ENCODE measurements at regions not wholly inside any gene's neighbourhood (a gene's known extent, or its start where the extent isn't known, plus 50 kb on each side); places are given as distances from the start of the nearest gene placed in this dataset.

DNA sequence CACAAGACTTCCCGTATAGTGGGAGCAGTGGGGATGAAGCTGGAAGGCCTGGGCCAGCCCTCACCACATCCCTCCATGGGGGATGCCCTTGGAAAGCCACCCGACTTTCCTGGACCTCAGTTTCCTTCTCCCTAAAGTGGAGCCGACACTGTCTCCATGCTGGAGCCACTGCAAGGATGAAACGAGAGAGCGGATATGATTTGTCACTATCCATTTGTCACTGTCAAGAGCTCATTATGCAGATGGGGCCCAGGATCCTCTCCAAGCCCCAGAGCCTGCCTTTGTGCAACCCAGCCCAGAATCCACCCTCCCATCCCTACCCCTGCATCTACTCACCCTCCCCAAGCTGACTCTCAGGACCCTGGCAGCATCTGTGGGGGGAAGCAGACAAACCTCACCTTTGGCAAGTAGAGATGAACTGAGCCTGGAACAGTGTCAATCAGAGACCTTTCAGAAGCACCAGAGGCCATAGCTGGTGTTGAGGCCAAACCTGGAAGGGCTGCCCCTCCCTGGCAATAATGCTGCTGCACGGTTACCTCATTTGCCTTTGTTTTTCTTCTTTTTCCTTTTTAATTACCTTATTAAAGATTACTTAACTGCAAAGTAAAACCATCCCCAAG is 287.7 kb upstream of the RTL1 start:
- DNase-seq (ENCODE audit: low read depth in 2 of 2, low spot score in 1 of 2), result no peak

DNA sequence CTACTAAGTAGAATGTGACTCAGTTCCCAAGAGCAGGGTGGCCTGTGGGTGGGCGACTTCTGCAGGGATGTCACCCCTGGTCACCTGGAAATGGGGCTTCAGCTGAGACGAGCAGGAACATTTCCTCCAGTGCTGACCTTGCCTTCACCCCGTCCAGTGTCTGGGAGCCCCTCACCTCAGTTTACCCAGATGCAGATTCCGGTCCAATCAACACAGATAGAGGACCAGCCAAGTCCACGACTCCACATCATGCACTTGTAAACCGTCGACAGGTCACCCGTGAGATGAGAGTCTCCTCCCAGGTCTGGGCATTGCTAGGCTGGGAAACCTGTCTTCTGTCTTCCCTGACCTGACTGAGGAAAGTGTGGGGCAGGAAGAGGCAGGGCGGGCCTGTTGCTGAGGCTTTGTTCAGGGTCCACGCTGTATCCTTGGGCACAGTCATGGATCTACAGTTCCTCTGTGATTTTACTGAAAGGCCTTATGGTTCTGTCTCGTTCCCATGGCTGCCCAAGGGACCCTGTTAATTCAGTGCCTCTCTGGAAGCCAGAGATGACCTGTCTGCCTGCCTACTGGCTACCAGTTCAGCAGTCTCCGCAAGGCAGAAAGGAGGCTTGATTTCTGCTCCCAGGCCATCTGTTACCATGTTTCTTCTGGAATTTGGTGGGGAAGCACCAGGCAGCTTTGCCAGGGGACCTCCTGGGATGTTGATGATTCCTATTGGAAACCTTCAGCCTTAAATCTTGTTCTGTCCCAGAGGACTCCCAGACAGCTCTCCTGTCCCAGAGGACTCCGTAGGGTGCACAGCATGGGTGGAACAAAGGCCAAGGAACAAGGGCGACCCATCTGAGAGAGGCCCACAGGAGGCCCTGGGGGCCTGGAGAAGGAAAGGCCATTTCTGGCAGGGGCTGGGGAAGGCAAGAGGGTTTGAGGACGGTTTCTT is 288.5 kb upstream of the RTL1 start:
- no peak for DNase-seq (ENCODE audit: low read depth in 2 of 2, low spot score in 1 of 2)

DNA sequence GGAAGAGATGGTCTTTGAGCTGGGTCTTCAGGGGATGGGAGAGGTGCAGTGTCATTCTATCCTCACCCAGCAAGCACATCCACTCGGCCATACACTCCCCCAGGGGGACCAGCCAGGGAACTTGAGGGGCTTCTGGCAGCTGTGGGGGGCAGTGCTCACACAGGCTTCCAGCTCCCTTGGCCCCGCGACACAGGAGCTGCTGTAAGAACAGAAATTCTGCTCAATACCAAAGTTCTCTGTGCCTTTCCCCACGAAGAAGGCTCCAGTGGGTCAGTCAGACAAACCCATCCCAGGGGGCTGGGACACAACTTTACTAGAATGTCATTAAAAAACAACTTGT is 289.1 kb upstream of the RTL1 start:
- no peak for DNase-seq (ENCODE audit: low read depth in 2 of 2, low spot score in 1 of 2)

DNA sequence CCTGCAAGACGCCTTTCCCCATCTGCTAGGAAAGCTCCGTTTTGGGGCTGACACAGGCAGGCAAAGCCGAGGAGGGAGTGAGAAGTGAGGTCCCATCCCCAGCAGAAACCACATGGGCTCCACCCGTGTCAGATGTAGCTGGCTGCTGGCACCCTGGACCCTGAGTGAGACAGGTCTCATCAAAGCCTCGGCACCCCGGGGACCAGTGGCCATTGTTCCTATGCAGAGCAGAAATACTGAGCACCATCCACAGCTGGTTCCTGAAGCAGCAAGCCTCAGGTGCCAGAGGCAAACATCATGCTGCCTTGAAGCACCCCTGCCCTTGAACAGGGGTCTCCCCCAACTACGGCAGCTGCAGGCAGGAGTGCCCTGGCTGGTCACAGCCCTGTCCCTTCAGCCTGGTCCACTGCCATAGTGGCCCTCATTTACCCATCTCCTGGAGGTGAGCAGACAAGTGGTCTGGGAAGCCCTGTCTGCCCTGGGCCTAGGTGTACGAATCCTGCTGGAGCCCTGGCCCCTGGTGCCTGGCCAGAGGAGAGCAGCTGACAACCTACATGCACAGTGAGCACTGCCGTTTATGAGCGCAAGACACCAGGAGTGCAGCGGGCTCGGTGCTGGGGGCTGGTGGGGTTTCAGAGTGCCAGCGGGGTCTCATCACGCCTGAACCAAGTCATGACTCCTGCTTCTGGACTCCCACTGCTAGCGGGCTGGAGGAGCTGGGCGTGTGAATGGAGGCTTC is 289.8 kb upstream of the RTL1 start:
- no peak for DNase-seq (ENCODE audit: low read depth in 2 of 2, low spot score in 1 of 2)

DNA sequence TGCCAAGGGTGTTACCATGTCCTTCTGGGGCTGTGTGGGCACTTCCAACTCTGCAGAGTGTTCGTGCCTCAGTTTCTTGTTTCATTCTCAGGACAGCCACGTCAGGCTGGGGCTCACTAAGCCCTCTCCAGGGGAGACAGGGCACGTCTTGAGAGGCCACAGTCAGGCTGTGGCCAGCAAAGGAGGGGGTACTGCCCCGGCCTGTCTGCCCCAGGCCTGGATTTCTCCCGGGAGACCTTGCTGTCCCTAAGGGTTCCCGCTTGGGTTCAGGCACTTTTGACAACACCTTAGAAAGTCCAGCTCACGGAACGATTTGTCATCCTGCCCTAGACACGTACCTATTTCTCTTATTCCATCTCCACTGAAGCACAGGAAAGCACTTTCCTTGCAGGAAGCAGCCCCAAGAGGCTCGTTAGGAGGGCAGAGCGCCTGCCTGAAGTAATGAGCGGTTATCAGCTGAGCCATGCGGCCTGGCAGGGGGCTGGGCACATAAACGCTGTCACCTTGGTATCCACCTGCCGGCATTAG is 290.4 kb upstream of the RTL1 start:
- DNase-seq (ENCODE audit: low read depth in 2 of 2, low spot score in 1 of 2), result no peak

DNA sequence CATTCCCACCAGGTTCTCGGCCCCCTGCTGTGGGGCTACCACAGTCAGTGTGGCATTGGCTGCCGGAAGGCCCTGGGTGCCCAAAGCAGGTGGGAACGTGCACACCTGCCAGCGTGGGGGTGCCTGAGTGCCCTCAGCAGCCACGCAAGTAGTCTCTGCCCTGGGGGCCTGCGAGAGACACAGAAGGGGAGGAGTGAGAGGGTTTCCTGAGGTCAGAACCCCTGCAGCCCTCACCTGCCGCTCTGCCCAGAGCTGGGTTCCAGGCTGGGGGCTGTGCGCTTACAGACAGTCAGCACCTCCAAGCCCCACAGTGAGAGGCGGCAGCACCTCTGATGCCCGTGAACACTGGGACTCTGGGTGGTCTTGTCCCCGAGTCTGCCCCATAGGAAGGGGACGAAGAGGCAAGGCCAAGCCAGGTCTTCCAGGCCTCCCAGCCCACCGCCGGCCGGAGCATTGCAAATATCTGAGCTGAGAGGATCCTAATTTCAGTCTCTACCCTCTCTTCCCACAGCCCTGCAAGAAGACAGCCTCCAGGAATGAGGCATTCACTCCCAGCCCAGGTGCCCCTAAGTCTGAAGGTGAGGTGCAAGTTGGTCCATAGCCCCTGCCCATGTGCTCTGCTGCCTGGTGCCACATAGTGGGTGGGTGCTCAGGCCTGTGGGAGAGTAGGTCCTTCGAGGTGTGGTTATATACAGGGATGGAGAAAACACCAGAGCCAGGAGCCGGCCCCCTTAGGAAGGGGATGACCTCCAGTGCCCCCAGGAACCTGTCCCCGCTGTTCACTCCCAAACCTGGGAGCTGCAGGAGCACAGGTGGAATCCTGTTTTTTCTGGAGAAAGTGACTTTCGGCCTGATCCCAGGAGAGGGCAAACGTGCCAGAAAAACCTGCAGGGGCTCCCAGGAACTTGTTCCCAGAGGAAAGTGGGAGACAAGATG is 291.1 kb upstream of the RTL1 start:
- DNase-seq (ENCODE audit: low read depth in 2 of 2, low spot score in 1 of 2), result no peak

DNA sequence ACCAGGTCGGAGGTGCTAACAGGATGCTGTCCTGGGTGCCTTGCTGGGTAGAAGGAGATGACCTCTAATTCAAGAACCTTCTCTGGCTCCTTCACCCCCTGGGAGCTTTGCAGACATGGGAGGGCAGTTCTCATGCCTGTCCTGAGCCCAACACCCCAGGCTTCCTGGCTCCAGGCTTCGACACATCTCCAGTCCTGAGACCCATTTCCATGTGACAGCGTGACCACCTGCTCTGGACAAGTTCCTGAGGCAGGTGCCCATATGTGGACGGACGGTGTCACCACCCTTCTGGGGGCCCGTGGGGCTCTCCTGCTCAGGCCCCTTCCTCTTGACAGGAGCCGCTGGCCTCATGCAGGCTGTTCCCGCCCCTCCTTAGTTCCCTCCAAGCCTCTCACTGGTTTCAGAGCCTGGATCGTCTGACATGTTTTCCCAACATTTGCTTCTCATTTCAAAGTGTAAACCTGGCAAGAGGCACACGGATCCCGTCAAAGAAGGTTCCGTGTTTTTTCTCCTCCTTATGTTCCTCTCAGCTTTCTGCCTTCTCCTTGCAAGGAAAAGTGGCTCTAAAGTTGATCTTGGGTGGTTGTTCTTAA is 291.9 kb upstream of the RTL1 start:
- DNase-seq (ENCODE audit: low read depth in 2 of 2, low spot score in 1 of 2), result no peak

DNA sequence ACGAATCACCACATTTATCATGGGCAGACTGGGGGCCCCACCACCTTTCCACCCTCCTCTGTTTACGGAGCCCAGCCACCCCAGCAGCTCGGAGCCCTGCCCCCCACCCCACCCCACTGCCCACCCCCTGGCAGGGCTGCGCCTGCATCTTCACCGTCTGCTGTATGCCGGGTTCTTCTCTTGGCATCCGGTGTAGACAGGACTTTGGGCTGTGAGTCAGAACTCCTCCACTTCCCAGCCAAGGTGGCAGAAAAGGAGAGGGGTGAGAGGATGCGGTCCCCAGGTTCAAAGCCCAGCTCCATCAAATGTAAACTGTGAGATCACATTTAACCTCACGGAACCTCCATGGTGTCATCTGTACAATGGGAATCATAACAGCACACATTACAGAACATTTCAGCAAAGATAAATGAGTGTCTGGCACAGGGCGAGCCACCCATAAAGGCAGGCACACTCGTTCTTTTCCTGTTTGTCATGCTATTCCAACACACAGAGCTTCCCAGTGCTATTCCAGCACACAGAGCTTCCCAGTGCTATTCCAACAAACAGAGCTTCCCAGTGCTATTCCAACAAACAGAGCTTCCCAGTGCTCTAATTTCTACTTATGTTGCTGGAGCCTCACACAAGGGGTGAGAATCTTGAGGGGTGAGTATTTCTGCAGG is 292.7 kb upstream of the RTL1 start:
- no peak for DNase-seq (ENCODE audit: low read depth in 2 of 2, low spot score in 1 of 2)

DNA sequence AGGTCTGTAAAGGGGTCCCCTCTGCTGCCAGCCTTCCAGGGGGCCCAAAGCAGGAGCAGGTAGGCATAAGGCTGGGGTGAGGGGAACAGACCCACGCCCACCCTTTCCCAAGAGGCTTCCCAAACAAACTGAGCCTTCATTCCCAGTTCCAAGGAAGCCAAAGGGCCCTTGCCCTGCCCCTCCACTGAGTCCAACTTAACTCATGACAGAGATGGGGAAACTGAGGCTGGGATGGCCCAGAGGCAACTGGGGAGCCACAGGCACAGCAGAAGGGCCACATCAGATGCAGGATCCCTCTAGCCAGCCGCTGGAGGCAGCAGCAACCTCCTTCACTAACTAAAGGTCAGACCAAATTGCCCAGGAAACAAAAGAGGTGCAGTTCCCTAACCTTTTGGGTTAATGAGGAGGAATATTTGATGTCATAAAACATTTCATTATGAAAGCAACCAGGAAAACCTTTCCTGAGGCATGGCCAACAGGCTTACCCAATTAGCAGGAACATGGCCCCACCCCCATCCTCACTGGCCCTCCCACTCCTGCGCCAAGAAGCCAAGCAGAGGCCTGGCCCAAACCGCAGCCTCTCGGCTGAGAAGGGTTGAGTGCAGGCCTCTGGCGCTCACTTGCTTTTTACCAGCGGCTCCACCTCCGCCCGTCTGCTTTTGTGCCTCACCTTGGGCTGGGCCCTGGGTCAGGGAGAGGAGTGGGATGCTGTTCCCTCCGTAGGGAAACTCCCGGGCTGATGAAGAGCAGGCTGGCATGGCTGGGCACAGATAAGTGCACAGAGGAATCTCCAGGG is 293.5 kb upstream of the RTL1 start:
- DNase-seq (ENCODE audit: low read depth in 2 of 2, low spot score in 1 of 2), result no peak

DNA sequence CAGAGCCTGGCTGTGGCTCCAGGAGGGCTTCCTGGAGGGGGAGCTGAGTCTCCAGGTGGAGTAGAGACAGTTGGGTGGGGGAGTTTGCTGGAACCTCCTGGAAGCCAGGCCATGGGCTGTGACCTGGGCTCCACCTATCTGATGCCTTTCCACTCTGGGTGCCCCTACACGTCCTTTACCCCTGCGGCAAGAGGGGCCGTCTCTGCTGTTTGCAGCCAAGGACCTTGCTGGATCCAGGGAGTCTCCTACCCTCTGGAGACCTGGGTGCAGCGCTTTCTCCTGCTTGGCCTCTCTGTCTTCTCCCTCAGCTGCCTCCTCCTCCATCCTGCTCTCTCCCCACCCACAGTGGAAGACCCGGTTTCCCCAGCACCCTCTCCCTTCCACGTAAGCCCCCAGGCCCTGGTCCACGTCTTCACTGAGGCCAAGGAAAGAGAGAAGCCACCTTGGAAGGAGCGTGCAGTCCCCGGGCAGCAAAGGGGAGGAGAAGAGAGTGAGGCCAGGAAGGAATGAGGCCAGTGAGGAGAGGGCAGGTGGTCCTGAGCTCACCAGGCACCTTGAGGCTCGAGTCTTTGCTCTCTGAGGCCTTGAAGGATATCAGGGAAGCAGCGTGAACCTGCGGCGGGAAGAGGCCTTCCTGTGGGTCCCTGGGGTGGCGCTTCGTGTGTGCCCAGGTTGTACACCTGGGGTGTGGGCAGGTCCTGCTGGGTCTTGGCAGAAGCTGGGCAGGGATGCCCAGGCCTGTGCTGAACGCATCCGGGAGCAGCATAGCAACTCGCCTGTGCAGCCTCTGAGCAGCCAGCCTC is 294.3 kb upstream of the RTL1 start:
- DNase-seq (ENCODE audit: low read depth in 2 of 2, low spot score in 1 of 2), result no peak

DNA sequence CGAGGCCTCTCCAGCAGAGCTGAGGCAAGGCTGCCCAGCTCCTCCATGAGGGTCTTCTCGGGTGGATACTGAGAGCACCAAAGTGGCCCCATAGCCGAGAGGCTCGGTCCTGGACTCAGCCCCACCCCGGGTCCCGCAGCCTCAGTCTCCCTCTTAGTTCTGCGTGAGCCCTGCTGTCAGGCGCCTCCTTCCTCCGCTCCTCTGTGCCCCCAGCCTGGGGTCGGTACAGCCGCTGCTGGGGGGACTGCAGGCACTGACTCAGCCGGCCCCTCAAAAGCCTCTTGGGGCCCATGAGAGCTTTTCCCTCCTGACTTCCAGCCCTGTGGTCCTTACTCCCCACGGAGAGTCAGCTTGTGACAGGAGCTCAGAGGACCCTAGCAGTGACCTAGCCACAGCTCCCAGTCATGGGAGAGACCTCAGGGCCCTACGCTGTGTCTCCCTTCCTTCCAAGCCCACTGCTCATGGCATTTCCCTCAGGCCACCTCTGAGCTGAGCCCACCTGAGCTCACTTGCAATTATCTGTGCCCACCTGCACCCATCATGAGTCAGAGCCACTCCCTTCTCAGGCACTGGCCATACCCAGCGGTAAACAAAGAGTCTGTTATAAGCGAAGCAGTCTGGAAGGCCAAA is 295.0 kb upstream of the RTL1 start:
- no peak for DNase-seq (ENCODE audit: low read depth in 2 of 2, low spot score in 1 of 2)

DNA sequence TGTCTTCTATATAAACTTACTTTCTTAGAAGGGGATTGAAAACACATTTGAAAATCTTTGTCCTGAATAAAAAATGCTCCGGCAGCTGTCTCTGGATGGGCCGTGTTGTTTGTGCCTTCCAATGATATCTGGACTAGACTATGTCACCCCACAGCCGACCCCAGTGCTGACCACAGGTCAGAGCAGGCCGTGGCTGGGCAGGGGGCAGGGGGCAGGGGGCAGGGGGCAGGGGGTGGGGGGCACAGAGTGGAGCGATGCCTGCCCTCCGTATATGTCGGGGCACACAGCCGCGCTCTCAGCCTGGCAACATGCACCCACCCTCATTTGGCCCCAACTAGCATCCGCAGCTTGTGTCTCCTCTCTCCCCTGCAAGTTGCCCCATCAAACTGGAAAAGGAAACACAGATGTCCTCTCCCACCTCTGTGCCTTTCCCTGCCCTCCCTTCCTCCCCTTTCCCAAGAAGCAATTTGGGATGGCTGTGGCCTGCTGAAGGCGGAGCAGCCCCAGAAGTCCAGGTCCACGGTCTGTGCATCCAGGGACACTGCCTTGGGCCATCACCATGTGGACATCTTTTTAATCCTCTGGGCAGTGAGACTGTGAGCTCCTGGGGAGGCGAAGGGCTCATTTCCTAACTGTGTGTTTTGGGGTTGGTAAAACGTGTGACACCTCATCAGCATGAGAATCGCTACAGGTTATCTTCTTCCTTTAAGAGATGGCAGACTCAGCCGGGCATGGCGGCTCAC is 295.7 kb upstream of the RTL1 start:
- no peak for DNase-seq (ENCODE audit: low read depth in 2 of 2, low spot score in 1 of 2)

DNA sequence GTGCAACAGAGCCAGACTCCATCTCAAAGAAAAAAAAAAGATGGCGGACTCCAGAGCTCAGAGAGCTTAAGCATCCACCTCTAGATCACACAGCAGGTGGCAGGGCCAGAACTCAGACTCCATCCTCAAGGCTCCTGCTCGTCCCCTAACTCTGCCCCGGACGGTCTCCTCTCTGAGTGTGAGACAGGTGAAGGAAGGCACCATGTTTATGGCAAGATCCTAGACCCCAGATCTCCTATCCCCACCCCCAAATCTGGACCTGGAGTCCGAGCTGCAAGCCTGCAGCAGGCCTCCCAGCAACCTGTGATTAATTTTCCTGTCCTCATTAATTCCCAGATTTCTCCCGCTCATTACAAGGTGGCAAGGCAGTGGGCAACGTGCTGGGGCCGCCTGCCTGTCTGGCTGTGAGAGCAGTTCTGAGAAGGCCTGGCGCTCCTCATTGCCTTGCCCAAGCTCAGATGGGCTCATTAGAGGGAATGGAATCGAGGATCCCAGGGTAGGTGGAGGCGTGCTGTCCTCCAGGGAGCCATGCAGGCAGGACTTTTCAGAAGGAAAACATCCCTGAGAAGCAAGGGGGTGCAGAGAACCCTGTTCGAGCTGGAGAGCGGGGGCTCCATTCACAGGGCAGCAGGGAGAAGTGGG is 296.6 kb upstream of the RTL1 start:
- no peak for DNase-seq (ENCODE audit: low read depth in 2 of 2, low spot score in 1 of 2)

DNA sequence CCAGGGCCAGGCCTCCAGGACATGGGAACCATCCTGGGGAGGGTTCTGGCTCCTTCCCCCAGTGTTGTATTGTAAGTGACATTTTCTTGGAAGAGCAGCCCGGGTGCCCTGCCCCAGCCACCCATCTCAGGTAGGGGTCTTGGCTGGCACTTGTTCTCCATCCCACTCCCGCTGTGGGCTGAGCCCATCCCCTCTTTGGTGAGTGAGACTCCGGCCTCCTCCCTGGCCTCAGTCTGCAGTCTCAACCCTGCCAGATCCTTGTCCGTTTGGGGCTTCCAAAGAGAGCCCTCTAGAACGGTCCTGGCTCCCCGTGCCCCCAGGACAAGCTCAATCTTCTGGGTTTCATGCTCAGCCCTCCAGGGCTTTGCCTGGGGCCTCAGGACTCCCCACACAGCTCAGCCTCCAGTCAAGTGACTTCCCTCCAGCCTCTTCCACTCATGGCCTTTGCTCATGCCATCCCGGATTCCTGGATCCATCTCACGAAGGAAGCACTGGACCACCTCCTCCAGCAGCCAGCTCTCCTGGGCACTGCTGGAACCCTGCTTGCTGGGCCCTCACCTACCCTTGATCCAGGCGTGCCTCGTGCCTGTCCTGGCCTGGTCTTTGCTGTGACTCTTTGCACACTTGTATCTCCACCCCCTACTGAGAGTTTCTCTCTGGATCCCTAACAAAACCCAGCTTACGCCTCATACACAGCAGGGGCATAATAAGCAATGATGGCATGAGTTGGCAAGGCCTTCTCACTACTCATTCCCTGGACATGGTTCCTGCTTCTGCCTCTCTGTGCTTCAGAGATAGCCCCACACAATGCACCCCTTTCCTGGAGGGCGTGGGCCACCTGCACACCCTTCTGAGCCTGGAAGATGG is 297.4 kb upstream of the RTL1 start:
- no peak for DNase-seq (ENCODE audit: low read depth in 2 of 2, low spot score in 1 of 2)

DNA sequence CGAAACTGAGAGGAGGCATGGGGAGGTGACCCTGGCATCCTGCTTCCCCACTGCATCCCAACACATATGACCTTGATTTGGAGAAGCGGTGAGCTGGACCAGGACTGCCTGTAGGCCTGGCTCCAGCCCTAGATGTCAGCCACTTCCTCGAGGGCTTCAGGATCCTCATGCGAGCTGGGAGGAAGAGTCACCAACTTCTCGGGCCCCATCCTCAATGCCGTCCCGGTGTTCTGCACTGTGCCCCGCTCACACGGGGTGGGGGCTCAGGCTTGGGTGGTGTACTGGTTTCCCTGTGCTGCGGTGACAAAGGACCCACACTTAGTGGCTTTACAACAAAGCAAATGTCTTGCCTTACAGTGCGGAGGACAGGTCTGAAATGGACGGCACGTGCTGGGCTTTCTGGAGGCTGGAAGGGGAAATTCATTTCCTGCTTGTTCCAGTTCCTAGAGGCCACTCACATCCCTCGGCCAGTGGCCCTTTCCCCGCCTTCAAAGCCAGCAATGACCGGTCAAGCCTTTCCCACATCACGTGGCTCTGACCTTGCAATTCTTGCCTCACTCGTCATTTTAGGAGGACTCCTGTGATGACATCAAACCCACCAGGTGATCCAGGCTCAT is 298.1 kb upstream of the RTL1 start:
- no peak for DNase-seq (ENCODE audit: low read depth in 2 of 2, low spot score in 1 of 2)
